Neural progenitor cell (in vitro differentiated cells): ENCODE measurements at regions not wholly inside any gene's neighbourhood (a gene's known extent, or its start where the extent isn't known, plus 50 kb on each side); places are given as distances from the start of the nearest gene placed in this dataset.

Experiments
- CTCF ChIP-seq: fragments of 200-600 bp; sonication (generic); IDR thresholded peaks from 2 replicates; pipeline ENCODE4 v1.5.1; 2017; ENCODE audit warnings: antibody characterized with exemption, mild to moderate bottlenecking
- EZH2 ChIP-seq: fragments of 200-600 bp; sonication (generic); IDR thresholded peaks from 2 replicates; pipeline ENCODE4 v1.6.1; 2017; ENCODE audit warnings: antibody characterized with exemption, mild to moderate bottlenecking, moderate library complexity
- EZH2phosphoT487 ChIP-seq: fragments of 200-600 bp; sonication (generic); IDR thresholded peaks from 2 replicates; pipeline ENCODE4 v1.6.1; 2017; ENCODE audit warnings: antibody characterized with exemption

- TF ChIP-seq CTCF = no peak
- TF ChIP-seq EZH2 = no peak
- TF ChIP-seq EZH2phosphoT487 = no peak
Measured at GRCh38 chr5:17070647-17071046, 134.6 kb upstream of the MYO10 start.
